ENCODE measurements at regions not wholly inside any gene's neighbourhood (a gene's known extent, or its start where the extent isn't known, plus 50 kb on each side); places are given as distances from the start of the nearest gene placed in this dataset.
"Not testable (repeated sequence)": the region's sequence is repeated elsewhere in the genome, so short reads cannot be mapped to it uniquely, and the experiment has no call there.

GRCh38 chr4:154035341-154035740 lies 246.5 kb upstream of the SFRP2 start:
- DNase-seq (ENCODE audit: low read depth in 1 of 2, low spot score in 1 of 2): no peak

DNA sequence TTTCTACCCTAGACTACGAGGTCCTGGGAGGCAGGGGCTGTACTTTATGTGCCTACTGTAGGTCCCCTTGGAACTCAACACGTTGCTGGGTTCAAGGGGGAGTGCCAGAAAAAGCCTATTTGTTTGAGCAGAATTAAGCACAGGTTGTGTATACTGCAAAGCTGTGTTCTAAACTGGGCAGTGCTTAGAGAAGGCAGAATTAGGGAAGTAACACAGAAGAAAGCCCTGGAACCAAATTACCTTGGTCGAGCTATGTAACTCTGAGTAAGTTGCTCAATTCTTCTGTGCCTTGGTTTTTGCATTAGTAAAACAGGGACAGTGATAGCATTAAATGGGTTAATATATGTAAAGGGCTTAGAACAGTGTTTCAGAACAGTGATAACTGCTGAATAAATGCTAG lies 245.0 kb upstream of the SFRP2 start:
- no peak for DNase-seq (ENCODE audit: low read depth in 1 of 2, low spot score in 1 of 2)

DNA sequence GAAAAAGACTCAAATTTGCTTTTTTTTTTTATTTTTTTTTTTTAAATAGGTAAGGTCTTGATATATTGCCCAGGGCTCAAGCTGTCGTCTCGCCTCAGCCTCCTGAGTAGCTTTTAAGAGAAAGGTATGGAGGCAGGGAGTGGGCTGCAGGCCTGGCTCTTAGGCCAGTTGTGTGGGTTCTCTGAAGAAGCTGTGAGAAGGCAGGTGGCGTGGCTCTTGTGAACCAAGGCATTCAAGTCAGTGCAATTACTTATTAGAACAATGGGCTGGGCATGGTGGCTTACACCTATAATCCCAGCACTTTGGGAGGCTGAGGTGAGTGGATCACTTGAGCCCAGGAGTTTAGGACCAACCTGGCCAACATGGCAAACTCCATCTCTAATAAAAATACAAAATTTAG lies 244.0 kb upstream of the SFRP2 start:
- no peak for DNase-seq (ENCODE audit: low read depth in 1 of 2, low spot score in 1 of 2)

DNA sequence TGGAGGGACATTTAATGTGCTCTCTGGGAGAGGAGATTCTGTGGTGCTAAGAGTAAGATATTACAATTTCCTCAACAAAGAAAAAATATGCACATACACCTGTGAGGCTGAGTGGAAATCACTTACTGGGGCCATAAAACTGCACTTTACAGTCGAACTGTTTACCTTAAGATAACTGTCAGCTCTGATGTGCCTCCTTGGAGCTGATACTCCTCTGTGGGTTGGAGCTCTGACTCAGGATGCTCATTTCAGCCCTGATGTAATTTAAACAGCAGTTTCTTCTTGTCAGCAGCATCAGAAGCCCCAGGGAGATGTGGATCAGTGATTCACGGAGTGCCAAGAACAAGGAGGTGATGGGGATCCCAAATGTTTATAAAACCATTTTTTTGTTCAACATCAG lies 241.9 kb upstream of the SFRP2 start:
- DNase-seq (ENCODE audit: low read depth in 1 of 2, low spot score in 1 of 2): no peak

GRCh38 chr4:154030152-154030551 lies 241.3 kb upstream of the SFRP2 start:
- DNase-seq (ENCODE audit: low read depth in 1 of 2, low spot score in 1 of 2): no peak

- no peak for DNase-seq (ENCODE audit: low read depth in 1 of 2, low spot score in 1 of 2)
These were observed 240.3 kb upstream of the SFRP2 start for GRCh38 chr4:154029171-154029570.

DNA sequence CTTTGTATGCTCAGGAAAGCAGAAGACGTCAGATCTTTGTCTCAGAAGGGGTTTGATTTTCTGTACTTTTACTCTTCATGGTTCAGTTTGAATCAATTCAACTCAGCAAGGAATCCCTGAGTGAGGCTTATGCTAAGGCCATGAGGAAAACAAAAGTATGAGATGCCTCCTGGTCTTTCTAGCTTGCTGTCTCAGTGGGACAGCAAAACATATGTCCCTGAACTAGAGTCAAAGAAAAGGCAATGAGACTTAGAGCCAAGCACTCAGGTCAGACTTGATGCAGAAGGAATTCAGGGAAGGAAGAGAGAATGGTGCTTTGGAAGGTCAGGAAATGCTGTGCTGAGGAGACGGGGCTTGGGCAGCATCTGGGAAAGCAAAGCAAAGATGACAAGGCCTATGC lies 236.2 kb upstream of the SFRP2 start:
- no peak for DNase-seq (ENCODE audit: low read depth in 1 of 2, low spot score in 1 of 2)

DNA sequence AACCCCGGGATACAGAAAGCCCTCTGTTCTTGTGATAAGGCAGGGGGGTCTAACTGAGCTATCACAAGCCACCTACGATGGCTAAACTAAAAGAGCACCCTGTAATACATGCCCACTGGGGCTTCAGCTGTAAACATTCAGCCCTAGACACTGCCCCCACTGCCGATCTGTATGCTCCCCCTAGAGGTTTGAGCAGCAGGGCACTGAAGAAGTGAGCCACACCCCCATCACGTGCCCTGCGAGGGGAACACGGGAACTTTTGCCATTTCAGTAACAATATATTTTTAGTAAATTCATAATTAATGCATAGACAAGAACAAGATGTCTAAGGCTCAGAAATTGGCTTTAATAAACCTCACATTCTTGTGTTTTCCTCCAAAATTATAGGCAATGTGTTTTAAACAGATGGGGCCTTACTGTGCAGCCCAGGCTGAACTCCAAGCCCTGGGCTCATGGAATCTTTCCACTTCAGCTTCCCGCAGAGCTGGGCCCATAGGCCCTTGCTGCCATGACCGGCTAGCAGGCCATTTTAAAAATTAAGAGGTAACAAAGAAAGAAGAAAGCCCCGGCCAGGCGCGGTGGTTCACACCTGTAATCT lies 235.3 kb upstream of the SFRP2 start:
- DNase-seq (ENCODE audit: low read depth in 1 of 2, low spot score in 1 of 2): no peak

DNA sequence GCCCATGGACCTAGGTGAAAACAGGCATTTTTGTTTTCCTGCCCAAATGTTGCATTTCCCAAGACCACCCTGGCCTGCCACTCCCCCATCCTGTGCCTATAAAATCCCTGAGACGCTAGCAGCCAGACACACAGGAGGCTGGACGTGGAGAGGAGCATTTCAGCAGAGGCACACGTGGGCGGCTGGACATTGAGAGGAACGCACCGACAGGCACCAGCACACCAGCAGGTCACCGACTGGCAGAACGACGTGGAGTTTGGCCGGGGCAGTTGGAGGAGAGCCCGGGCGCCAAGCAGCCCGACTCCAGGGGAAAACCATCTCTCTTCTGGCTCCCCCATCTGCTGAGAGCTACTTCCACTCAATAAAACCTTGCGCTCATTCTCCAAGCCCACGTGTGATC lies 234.8 kb upstream of the SFRP2 start:
- not testable (repeated sequence) for DNase-seq (ENCODE audit: low read depth in 1 of 2, low spot score in 1 of 2)

DNA sequence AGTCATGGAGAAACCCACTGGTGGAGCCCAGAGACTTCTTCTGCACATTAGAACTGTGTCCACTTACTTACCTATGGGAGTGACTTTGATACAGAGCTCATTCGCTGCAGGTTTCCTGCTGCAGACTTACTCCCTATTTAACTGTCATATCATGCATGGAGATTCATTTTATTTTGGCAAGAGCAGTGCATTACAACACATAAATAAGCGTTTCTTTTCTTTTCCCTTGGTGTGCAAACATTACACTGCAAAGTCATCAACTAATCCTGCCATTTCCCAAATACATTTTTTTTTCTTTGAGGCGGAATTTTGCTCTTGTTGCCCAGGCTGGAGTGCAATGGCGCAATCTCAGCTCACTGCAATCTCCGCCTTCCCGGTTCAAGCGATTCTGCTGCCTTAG lies 230.9 kb upstream of the SFRP2 start:
- DNase-seq (ENCODE audit: low read depth in 1 of 2, low spot score in 1 of 2): no peak

- DNase-seq (ENCODE audit: low read depth in 1 of 2, low spot score in 1 of 2): peak in 1 of 2 donors; percentile 19
These were observed 229.8 kb upstream of the SFRP2 start for GRCh38 chr4:154018659-154019058.

DNA sequence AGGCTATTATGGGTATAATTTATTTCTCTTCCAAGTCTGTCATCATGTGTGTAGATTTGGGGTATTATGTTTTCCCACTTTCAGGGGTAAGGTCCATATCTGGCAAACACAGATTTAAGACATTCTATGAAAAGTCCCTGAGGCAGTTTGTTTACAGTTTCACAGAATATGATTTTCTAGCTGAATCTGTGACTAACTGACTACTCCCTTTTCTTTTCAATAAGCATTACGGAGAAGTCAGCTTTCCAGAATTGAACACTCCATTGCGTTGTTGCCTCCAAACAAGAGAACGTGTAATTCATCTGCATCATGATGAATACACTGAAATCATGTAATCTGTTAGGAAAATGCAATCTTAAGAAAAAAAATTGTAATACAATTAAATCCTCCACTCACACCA lies 226.7 kb upstream of the SFRP2 start:
- DNase-seq (ENCODE audit: low read depth in 1 of 2, low spot score in 1 of 2): no peak

GRCh38 chr4:154014407-154015321 lies 225.8 kb upstream of the SFRP2 start:
- DNase-seq (ENCODE audit: low read depth in 1 of 2, low spot score in 1 of 2): no peak

DNA sequence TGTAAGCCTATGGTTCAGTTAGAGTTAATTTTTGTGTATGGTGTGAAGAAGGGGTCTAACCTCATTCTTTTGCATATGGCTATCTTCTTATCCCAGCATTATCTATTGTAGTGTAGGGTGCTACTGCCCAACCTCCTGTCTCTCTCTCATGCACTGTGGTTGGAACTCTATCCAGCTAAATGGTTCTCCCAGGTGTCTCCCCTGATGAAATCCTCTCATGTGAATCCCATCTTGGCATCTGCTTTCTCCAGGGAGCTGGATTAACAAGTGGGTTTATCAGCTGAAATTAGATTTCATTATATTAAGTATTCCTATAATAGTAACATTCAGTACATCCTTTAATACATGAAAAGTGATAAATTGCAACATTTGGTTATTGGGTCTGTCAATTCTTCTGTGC lies 224.7 kb upstream of the SFRP2 start:
- no peak for DNase-seq (ENCODE audit: low read depth in 1 of 2, low spot score in 1 of 2)

GRCh38 chr4:154010371-154010770 lies 221.5 kb upstream of the SFRP2 start:
- DNase-seq (ENCODE audit: low read depth in 1 of 2, low spot score in 1 of 2): no peak

DNA sequence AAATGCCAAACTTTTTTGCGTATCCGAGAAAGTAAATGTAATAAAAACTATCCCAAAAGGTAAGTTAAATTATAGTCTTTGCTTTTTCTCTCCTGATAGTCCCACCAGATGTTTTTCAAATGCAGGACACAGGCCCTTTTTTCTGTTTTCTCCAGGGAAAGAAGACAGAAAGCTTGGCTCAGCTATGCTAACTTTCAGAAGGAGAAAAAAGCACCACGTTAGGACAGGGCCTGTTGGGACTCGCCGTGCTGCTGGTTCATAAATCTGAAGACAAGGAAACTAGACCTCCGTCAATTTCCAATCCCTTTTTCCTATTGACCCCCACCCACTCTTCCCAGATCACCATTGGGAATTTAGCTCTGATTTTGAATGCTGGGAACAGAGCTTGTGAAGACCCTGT lies 220.9 kb upstream of the SFRP2 start:
- DNase-seq (ENCODE audit: low read depth in 1 of 2, low spot score in 1 of 2): no peak

DNA sequence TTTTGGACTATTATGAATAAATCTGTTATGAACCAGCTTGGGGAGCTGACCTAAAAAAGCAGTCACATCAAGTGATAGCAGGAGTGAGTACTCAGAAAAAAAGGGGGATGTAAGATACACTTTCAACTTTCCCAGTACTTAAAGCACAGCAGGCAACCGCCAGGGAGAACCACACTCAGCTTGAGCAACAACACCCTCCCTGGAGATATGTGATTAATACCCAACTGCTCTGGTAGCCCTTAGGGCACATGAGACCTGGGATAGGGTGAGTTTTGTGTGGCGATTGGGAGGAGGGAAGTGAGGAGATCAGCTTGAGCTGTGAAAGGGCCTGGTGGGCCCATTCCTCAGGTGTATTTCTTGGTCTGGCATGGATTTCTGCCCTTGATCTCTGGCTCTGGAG lies 220.3 kb upstream of the SFRP2 start:
- no peak for DNase-seq (ENCODE audit: low read depth in 1 of 2, low spot score in 1 of 2)

GRCh38 chr4:154005171-154005520 lies 216.3 kb upstream of the SFRP2 start:
- DNase-seq (ENCODE audit: low read depth in 1 of 2, low spot score in 1 of 2): no peak

- DNase-seq (ENCODE audit: low read depth in 1 of 2, low spot score in 1 of 2): no peak
These were observed 215.8 kb upstream of the SFRP2 start for GRCh38 chr4:154004507-154005170.

GRCh38 chr4:154004016-154004415 lies 215.1 kb upstream of the SFRP2 start:
- DNase-seq (ENCODE audit: low read depth in 1 of 2, low spot score in 1 of 2): no peak

GRCh38 chr4:154003378-154003777 lies 214.5 kb upstream of the SFRP2 start:
- no peak for DNase-seq (ENCODE audit: low read depth in 1 of 2, low spot score in 1 of 2)

GRCh38 chr4:154001193-154001592 lies 212.3 kb upstream of the SFRP2 start:
- no peak for DNase-seq (ENCODE audit: low read depth in 1 of 2, low spot score in 1 of 2)

Measured in activated CD4-positive, alpha-beta T cell treated with anti-CD3 and anti-CD28 coated beads, Interleukin-2, amount 50 U/mL, for 24 hours (primary cell).